GM18520 (cell line): ENCODE measurements at regions not wholly inside any gene's neighbourhood (a gene's known extent, or its start where the extent isn't known, plus 50 kb on each side); places are given as distances from the start of the nearest gene placed in this dataset.

Experiments used
- ATAC-seq: cut with Tn5 transposase; IDR thresholded peaks from one replicate; pipeline ENCODE4 v1.9.1; 2021; ENCODE audit not compliant: unreplicated experiment

DNA sequence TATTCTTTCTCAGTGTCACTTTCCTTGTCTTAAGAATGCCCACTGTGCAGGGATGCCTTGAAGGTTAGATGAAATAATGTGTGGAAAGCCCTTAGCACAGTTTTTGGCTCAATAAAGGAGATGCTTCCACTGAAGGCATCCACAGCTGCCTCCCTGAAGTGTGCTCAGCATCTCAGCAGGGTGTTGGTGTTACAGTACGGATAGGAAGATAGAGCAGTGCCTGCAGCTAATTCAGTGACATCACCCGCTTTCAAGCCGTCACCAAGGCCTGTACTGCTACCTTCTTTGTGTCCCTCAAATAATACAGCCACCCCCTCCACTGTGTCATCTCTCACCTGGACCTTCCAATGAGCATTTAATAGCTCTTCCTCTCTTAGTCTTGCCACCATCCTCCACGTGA is 59.0 kb downstream of the NDUFS5 start:
- ATAC-seq: no peak

GRCh38 chr1:39086386-39086785 is 60.2 kb downstream of the NDUFS5 start:
- no peak for ATAC-seq

- ATAC-seq: no peak
These were observed 60.8 kb downstream of the NDUFS5 start for GRCh38 chr1:39086865-39087409.

GRCh38 chr1:39087435-39087834 is 61.3 kb downstream of the NDUFS5 start:
- ATAC-seq: no peak

GRCh38 chr1:39088658-39089057 is 62.5 kb downstream of the NDUFS5 start:
- no peak for ATAC-seq

GRCh38 chr1:39089931-39090521 is 63.9 kb downstream of the NDUFS5 start:
- no peak for ATAC-seq

DNA sequence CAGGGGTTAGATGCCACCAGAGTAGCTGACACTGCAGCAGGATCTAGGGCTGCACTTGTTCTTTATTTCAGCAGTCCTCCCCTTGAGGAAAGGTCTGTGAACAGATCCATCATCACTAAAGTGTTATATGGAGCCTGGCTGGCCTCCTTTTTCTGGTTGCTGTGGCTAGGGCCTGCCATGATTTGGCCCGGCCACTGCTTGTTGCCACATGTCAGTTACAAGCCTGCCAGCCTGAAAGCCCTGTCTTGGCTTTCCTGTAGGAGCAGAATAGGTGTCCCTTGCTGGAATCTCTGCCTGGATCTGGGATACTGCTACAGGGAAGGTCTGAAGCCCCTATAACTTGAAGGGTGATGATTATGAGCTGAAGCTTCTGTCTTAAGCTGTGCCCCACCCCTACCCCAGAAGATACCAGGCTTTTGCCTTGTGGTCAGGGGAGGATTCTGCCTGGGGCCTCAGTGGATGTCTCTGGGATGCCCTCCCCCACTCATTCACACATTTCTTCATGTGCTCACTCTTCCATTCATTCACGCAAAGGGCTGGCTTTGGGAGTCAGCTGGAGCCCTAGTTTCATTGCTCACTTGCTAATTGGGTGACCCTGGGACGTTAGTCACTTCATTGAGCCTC is 64.7 kb downstream of the NDUFS5 start:
- no peak for ATAC-seq

GRCh38 chr1:39091845-39092645 is 65.9 kb downstream of the NDUFS5 start:
- no peak for ATAC-seq

DNA sequence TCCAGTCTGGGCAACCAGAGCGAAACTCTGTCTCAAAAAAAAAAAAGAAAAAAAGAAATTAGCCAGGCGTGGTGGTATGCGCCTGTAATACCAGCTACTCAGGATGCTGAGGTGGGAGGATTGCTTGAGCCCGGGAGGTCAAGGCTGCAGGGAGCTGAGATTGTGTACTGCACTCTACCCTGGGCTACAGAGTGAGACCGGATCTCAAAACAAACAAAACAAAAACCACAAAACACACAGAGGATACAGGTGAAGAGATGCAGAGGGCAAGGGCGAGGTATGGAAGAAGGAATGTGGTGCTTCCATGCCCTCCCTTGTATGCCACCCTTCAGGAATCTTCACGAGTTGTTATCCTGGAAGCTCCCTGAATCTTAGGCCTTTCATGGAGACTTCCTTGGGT is 68.5 kb downstream of the NDUFS5 start:
- no peak for ATAC-seq

GRCh38 chr1:39098546-39099250 is 72.5 kb downstream of the NDUFS5 start:
- no peak for ATAC-seq

DNA sequence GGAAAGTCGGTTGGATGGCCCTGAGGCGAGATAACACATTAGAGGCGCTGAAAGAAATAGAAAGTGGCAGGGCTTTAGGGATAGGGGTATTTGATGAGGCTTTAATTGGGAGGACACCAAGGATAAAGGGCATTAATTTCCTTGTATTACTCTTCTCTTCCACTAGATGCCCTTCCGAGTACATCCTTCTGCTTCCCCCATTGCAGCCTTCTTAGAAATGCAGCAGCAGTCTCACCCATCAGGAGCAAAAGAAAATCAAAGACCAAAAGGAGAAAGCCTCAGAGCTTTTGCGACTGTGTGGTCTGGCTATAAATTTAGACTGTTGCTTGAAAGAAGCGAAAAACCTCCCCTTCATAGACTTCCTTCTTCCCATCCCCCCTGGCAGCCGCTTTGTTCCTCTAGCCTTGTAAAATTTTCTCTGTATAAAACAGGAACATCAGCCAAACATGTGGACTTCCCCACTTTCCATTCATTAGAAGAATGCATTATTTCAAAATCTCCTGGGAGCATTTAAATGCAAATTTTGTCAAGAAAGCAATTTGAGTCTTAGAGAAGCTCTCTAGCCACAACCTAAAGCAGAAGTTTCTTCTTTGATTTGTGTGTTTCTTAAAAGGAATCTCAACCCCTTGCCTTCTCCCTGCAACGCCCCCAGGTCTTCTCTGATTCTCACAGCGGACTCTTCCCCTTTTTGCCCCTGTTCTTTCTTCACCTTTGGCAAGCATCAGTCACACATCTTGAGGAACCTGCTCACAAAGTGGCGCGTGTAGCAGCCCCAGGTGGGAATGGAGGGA is 76.6 kb downstream of the NDUFS5 start:
- ATAC-seq: no peak

- no peak for ATAC-seq
These were observed 77.4 kb downstream of the NDUFS5 start for GRCh38 chr1:39103328-39104157.

DNA sequence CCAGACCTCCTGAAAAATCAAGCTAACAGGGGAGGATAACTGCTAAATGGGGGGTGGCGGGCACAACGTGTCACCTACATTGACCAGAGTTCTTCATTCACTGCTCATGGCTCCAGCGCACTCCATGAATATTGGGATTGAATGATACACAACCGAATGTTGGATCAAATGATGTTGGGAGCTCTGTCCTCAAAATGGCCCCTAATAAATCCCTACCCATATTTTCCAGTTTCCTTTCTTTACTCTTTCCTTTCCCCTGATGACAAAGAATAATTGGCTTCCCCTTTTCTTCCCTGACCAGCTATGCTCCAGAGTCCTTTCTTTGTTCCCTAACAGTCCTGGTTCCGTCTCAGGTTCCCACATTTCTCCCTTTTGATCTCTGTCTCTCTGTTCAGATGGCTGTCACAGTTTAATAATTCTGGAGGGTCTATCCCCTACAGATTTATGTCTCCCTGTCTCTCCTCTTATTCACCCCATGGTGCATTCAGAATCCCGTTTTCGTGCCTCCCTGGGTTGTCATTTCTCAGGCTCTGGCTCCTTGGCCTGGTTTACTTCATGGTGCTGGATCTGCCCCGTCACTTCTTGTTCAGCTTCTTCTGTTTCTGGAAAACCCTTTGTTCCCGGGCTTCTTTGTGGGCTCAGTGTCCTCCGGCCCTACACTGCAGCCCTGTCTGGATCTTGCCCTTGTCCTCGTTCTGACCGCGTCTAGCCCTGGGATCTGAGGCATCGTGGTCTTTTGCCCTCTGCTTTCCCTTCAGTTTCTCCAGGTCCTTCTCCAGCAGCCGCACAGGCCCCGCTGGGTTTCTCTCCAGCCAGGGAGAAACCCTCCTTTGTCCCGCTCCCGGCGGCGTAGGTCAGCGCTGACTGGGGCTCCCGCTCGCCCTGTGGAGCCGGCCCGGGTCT is 78.3 kb downstream of the NDUFS5 start:
- ATAC-seq: no peak

DNA sequence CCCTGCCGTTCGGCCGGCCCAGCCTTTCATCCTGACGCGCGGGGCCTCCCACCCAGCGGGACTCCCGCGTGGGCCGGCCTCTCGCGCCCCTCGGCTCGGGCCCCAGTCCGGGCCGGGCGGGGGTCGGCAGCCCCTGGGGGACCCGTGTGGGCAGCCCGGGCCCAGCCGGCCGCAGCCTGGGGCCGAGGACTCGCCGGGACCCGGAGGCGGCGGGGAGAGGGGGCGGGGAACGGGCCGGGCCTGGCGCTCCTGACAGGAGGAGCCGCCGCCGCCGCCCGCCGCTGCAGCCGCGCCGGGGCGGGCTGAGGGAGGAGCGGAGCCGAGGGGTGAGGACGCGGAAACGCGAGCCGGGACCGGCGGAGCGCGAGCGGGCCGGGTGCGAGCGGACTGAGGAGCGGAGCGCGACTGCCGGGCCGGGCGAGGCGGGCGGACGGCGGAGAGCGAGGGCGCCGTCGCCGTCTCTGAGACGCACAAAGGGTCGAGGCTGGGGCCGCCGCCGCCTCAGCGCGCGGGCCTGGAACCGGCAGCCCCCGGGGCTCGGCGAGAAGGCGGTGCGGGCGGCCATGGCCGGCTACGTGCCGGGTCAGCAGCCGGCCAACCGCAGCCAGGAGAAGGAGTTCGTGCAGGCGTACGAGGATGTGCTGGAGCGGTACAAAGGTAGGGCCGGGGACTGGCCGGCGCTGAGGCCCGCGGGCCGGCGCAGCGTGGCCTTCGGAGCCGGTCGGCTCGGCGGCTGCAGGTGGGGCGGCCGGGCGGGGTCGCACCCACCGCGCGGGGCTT is 79.1 kb downstream of the NDUFS5 start:
- ATAC-seq: peak; percentile 30

DNA sequence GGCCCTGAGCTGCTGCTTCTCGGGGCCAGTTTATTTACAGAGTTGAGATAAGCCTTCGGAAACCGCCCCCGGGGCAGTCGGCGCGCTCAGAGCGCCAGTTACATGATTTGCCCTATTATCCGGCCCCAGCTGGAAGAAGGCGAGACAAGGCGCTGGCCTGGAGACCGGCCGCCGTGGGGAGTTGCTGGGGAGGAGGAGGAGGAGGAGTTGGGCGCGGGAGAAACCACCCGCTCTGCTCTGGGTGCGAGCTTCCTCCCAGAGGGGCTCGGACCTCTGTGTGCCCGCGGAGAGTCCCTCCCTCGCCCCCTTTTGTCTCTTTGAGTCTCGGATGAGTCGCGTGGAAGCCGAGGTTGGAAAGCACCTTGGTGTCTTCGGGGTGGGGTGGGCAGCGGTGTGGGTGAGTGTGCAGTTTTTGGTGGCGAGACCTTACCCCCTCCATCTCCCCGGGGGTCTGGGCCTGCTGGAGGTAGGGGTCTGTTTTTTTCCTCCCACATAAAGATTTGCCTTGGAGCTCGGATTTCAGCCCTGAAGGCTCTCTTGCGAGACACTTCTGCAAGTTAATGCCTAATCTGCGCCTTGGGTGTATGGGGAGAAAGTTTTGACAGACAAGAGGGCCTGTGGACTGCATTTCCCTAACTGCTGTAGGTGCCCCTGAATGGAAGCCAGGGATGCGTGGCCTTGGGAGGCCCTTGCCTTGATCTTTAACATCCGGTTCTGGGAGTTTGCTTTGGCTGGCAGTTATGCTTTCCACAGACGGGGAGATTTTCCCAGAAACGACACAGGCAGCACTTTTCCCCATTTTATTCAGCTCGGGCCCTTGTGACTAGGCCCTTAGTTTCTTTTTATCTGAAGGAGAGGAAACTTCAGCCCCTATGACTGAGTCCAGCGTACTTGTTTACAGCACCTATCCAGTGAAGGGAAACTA is 80.0 kb downstream of the NDUFS5 start:
- ATAC-seq: peak; percentile 8

DNA sequence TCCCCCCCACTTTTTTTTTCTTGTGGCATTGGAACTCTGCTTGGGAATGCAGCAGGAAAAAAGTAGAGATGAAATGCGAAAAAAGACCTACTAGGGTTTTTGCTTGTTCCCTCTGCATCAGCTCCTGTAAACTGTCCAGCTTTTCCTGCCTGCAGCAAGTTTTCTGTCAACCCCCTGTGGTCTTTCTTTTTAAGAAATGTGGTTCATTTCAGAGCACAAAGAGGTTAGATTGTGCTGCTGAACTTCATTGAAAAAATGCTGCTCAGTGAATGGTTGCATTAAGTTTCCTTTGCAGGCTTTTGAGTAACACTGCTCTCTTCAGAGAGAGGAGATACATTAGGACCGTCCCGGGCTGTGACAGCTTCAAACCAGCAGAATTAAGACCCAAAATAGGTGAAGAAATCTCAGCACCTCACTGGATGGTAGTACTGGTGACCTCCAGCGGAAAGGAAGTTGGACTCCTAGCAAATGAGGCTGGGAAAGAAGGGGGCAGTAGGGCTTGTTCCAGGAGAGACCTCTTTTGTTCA is 80.7 kb downstream of the NDUFS5 start:
- ATAC-seq: no peak
